RWPE2 (cell line): ENCODE measurements at regions not wholly inside any gene's neighbourhood (a gene's known extent, or its start where the extent isn't known, plus 50 kb on each side); places are given as distances from the start of the nearest gene placed in this dataset.
"Not testable (repeated sequence)": the region's sequence is repeated elsewhere in the genome, so short reads cannot be mapped to it uniquely, and the experiment has no call there.

Experiments used
- ATAC-seq: fragments of 200-7000 bp; cut with Tn5 transposase; 3 replicates; pipeline ENCODE4 v1.9.1; 2021; ENCODE audit warnings: low read depth
- DNase-seq: peaks from one replicate; pipeline ENCODE4 v3.0.0-alpha.2; 2020; ENCODE audit warnings: low spot score
- H3K27ac ChIP-seq: fragments of 450-650 bp; 2 replicates; pipeline ENCODE4 v1.5.1; 2017; ENCODE audit warnings: mild to moderate bottlenecking; ENCODE audit not compliant: poor library complexity, severe bottlenecking
- H3K27me3 ChIP-seq: fragments of 250-450 bp; sonication (Bioruptor Pico); 2 replicates; pipeline ENCODE4 v1.5.1; 2021; ENCODE audit warnings: mild to moderate bottlenecking, moderate library complexity; ENCODE audit not compliant: insufficient read depth, poor library complexity, severe bottlenecking
- H3K36me3 ChIP-seq: fragments of 250-450 bp; sonication (Bioruptor Pico); 2 replicates; pipeline ENCODE4 v1.5.1; 2020; ENCODE audit warnings: low read depth, mild to moderate bottlenecking, moderate library complexity
- H3K4me1 ChIP-seq: fragments of 250-450 bp; sonication (Bioruptor Pico); 2 replicates; pipeline ENCODE4 v1.5.1; 2021; ENCODE audit warnings: mild to moderate bottlenecking, moderate library complexity; ENCODE audit not compliant: insufficient read depth, poor library complexity, severe bottlenecking
- H3K4me3 ChIP-seq: fragments of 250-450 bp; sonication (Bioruptor Pico); 2 replicates; pipeline ENCODE4 v1.5.1; 2021; ENCODE audit warnings: mild to moderate bottlenecking, moderate library complexity; ENCODE audit not compliant: severe bottlenecking
- H3K9me3 ChIP-seq: fragments of 250-450 bp; sonication (Bioruptor Pico); 2 replicates; pipeline ENCODE4 v1.5.1; 2021; ENCODE audit warnings: mild to moderate bottlenecking, moderate library complexity; ENCODE audit not compliant: severe bottlenecking
- TF ChIP-seq, protein P1 (sequence below): fragments of 450-650 bp; IDR thresholded peaks from one replicate; pipeline ENCODE4 v1.5.1; 2017; ENCODE audit warnings: mild to moderate bottlenecking, moderate library complexity; ENCODE audit not compliant: poor library complexity, severe bottlenecking

DNA sequence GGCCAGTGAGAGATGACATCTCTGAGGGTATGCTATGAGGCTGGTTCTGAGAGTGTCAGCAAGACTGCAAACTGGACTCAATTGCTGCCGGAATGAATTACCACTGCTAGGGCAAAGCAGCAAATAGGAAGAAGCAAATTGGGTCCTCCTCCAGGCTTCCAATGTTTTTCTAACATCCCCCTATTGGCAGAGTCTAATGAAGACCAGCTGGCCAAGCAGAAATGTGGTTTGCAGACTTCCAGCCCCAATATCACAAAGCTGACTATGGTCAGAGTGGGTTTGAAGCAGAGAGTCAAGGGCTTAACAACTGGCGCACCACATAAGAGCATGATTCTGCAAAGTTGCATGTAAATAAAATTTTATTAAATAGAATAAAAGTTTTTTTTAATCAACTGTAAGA, 225.4 kb upstream of the GLRA2 start:
- H3K4me1 ChIP-seq = no peaks in the 10 kb centered on the region
- no peak overlapping the region for H3K27ac ChIP-seq
- TF ChIP-seq, protein P1, sequence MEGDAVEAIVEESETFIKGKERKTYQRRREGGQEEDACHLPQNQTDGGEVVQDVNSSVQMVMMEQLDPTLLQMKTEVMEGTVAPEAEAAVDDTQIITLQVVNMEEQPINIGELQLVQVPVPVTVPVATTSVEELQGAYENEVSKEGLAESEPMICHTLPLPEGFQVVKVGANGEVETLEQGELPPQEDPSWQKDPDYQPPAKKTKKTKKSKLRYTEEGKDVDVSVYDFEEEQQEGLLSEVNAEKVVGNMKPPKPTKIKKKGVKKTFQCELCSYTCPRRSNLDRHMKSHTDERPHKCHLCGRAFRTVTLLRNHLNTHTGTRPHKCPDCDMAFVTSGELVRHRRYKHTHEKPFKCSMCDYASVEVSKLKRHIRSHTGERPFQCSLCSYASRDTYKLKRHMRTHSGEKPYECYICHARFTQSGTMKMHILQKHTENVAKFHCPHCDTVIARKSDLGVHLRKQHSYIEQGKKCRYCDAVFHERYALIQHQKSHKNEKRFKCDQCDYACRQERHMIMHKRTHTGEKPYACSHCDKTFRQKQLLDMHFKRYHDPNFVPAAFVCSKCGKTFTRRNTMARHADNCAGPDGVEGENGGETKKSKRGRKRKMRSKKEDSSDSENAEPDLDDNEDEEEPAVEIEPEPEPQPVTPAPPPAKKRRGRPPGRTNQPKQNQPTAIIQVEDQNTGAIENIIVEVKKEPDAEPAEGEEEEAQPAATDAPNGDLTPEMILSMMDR = no peak
- ATAC-seq (no peak), DNase-seq (no peak)
- no peak overlapping the region for H3K4me3 ChIP-seq
- H3K36me3 ChIP-seq = no peaks in the 10 kb centered on the region
- no peaks in the 10 kb centered on the region for H3K27me3 ChIP-seq
- no peaks in the 10 kb centered on the region for H3K9me3 ChIP-seq

DNA sequence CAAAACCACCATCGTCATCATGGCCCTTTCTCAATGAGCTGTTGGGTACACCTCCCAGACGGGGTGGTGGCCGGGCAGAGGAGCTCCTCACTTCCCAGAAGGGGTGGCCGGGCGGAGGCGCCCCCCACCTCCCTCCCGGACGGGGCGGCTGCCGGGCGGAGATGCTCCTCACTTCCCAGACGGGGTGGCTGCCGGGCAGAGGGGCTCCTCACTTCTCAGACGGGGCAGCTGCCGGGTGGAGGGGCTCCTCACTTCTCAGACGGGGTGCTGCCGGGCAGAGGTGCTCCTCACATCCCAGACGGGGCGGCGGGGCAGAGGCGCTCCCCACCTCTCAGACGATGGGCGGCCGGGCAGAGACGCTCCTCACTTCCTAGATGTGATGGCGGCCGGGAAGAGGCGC, 226.8 kb upstream of the GLRA2 start:
- H3K36me3 ChIP-seq, H3K4me3 ChIP-seq, H3K27me3 ChIP-seq, H3K4me1 ChIP-seq, H3K9me3 ChIP-seq, ATAC-seq, DNase-seq, H3K27ac ChIP-seq: not testable (repeated sequence)

DNA sequence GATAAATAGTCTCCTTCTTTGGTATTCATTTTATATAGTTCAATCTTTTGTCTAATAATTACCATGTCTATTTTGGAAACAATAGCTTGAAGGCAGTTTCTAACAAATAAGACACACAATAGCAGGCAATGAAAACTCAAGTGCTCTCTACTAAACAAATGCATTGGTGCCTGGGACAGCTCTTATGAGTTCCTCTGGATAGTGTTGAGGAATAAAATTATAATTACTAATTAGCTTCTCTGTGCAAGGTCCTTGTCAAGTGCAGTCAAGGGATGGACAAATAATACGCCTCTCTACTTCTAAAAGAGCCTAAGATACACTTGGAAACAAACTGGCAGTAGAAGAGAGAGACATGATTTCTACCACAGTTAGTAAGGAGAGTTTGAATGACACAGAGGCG, 229.0 kb upstream of the GLRA2 start:
- no peaks in the 10 kb centered on the region for H3K36me3 ChIP-seq
- no peaks in the 10 kb centered on the region for H3K4me1 ChIP-seq
- H3K9me3 ChIP-seq = no peaks in the 10 kb centered on the region
- no peak for DNase-seq
- no peak overlapping the region for H3K4me3 ChIP-seq
- TF ChIP-seq, protein P1 = no peak
- H3K27ac ChIP-seq = no peak overlapping the region
- H3K27me3 ChIP-seq = no peaks in the 10 kb centered on the region
- ATAC-seq = no peak

DNA sequence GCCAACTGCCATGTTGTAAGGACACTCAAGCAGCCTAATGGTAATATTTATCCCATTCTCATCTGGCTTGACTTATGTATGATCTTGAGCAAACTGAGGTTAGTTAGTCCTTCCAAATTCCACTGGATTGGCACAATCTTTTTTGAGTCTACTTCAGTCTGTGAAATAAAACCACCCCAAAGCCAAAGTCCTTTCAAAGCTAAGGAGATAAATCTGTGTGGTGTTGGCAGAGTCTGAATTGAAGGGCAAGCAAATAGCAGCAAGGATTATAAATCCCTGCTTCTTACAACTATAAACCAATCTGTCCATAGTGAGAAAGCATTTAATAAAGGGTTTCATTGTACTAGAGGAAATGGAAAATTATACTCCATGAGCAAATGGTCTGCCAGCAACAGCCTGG, 233.9 kb upstream of the GLRA2 start:
- H3K4me3 ChIP-seq = no peak overlapping the region
- H3K27me3 ChIP-seq = no peaks in the 10 kb centered on the region
- no peaks in the 10 kb centered on the region for H3K4me1 ChIP-seq
- DNase-seq = no peak
- no peaks in the 10 kb centered on the region for H3K36me3 ChIP-seq
- H3K27ac ChIP-seq = no peak overlapping the region
- no peak for ATAC-seq
- TF ChIP-seq, protein P1 = no peak
- no peaks in the 10 kb centered on the region for H3K9me3 ChIP-seq

DNA sequence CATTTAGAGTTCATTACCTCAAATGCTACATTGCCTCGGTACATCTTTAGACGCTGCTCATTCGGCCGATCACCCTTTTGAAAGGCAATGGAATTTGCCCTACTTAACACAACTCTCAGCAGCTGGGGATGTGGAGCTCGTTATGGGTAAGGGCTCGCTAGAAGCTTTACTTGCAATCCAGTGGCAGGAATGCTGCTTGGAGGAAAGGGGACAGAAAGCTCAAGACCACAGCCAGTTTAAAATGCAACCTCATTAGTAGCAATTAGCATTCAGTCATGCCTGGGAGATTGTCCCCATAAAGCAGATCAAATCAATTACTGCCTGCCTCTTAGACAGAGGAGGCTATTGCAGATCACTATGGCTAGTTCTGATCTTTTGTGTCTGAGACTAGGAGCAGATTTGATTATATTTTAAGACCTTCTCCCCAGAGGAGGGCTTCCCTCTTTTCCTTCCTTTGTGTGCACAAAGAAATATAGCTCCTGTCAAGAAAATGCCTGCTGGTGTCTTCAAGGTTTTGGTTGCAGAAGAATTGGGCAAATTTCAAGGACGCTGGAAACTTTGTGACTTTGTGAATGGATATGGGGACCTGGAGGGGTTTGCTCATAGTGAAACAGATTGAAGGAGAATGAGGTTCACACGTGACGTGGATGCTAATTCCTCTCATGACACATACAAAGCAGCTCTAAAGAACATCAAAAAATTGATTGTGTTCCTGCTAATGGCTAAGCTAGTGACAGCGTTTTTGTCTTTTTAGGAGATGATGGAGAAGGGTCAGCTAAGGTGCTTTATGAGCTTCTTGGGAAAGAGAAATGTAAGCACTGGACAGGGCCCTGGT, 237.5 kb upstream of the GLRA2 start:
- H3K36me3 ChIP-seq = no peaks in the 10 kb centered on the region
- H3K4me3 ChIP-seq = no peak overlapping the region
- H3K4me1 ChIP-seq = no peaks in the 10 kb centered on the region
- DNase-seq (no peak), ATAC-seq (no peak)
- H3K9me3 ChIP-seq = no peaks in the 10 kb centered on the region
- TF ChIP-seq, protein P1 = no peak
- H3K27me3 ChIP-seq = no peaks in the 10 kb centered on the region
- H3K27ac ChIP-seq = no peak overlapping the region
